ENCODE measurements at regions not wholly inside any gene's neighbourhood (a gene's known extent, or its start where the extent isn't known, plus 50 kb on each side); places are given as distances from the start of the nearest gene placed in this dataset.

DNA sequence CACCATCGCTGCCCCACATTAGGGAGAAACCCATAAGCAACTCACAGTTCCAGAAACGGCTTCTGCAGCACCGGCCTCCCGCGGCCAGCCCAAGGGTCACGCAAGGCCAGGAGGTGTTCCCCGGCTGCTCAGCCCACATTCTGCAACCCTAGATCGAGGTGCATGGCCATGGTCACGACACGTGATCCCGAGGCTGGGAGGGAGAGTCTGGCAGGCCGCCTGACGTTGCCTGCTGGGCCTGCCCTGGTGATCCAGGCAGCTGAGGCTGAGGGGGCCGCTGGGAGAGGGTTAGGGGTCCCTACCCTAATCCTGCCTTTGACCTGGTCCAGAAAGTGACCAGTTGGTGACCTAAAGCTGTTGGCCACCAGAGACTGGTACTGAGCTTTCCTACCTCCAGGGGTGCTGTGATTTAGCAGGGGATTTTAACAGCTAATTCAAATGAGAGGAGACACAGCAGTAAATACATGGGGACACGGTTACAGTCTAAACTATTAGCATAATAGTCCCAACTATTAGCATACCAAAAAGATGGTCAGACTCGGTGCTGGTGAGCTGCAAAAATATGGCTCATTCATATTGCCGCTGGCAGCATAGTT, 97.4 kb upstream of the CIBAR2 start (continued):
- TF ChIP-seq, protein P1, sequence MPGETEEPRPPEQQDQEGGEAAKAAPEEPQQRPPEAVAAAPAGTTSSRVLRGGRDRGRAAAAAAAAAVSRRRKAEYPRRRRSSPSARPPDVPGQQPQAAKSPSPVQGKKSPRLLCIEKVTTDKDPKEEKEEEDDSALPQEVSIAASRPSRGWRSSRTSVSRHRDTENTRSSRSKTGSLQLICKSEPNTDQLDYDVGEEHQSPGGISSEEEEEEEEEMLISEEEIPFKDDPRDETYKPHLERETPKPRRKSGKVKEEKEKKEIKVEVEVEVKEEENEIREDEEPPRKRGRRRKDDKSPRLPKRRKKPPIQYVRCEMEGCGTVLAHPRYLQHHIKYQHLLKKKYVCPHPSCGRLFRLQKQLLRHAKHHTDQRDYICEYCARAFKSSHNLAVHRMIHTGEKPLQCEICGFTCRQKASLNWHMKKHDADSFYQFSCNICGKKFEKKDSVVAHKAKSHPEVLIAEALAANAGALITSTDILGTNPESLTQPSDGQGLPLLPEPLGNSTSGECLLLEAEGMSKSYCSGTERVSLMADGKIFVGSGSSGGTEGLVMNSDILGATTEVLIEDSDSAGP (CRISPR knock-in tag; IDR thresholded peaks at IDR 0.05; ENCODE audit: borderline replicate concordance), result 0 out of 2 replicates have a peak, but pooled peaks have one; percentile 43
- no peak for TF ChIP-seq RFX5 (IDR thresholded peaks at IDR 0.05; ENCODE audit: low read depth, low read length)
- TF ChIP-seq ZNF317 (CRISPR knock-in tag; IDR thresholded peaks at IDR 0.05), result 0 out of 2 replicates have a peak, but pooled peaks have one; percentile 27
- TF ChIP-seq, protein P2, sequence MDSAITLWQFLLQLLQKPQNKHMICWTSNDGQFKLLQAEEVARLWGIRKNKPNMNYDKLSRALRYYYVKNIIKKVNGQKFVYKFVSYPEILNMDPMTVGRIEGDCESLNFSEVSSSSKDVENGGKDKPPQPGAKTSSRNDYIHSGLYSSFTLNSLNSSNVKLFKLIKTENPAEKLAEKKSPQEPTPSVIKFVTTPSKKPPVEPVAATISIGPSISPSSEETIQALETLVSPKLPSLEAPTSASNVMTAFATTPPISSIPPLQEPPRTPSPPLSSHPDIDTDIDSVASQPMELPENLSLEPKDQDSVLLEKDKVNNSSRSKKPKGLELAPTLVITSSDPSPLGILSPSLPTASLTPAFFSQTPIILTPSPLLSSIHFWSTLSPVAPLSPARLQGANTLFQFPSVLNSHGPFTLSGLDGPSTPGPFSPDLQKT (CRISPR knock-in tag; IDR thresholded peaks at IDR 0.05; ENCODE audit: borderline replicate concordance), result no peak
- no peak for TF ChIP-seq ZNF530 (CRISPR knock-in tag; IDR thresholded peaks at IDR 0.05; ENCODE audit: low read depth)
- TF ChIP-seq ZFP37 (CRISPR knock-in tag; IDR thresholded peaks at IDR 0.05; ENCODE audit: borderline replicate concordance), result no peak
- TF ChIP-seq ZNF570 (CRISPR knock-in tag; IDR thresholded peaks at IDR 0.05; ENCODE audit: borderline replicate concordance), result no peak
- no peak for TF ChIP-seq MAFK (conservative IDR thresholded peaks at IDR 0.05 in 1 of 2, IDR thresholded peaks at IDR 0.05 in 1 of 2; ENCODE audit: low read length in 2 of 2)
- no peak for TF ChIP-seq ZSCAN22 (CRISPR knock-in tag; IDR thresholded peaks at IDR 0.05)
- no peak for TF ChIP-seq ADNP (CRISPR knock-in tag; IDR thresholded peaks at IDR 0.05)
- no peak for TF ChIP-seq ONECUT2 (CRISPR knock-in tag; IDR thresholded peaks at IDR 0.05)
- no peak for TF ChIP-seq ZNF576 (CRISPR knock-in tag; IDR thresholded peaks at IDR 0.05)
- TF ChIP-seq, protein P3, sequence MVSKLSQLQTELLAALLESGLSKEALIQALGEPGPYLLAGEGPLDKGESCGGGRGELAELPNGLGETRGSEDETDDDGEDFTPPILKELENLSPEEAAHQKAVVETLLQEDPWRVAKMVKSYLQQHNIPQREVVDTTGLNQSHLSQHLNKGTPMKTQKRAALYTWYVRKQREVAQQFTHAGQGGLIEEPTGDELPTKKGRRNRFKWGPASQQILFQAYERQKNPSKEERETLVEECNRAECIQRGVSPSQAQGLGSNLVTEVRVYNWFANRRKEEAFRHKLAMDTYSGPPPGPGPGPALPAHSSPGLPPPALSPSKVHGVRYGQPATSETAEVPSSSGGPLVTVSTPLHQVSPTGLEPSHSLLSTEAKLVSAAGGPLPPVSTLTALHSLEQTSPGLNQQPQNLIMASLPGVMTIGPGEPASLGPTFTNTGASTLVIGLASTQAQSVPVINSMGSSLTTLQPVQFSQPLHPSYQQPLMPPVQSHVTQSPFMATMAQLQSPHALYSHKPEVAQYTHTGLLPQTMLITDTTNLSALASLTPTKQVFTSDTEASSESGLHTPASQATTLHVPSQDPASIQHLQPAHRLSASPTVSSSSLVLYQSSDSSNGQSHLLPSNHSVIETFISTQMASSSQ (IDR thresholded peaks at IDR 0.05; ENCODE audit: low read depth), result peak; percentile 17; the same call in 1 of the 2 replicates
- TF ChIP-seq, protein P3 (CRISPR knock-in tag; IDR thresholded peaks at IDR 0.05; ENCODE audit: borderline replicate concordance), result 0 out of 2 replicates have a peak, but pooled peaks have one; percentile 28
- TF ChIP-seq, protein P4, sequence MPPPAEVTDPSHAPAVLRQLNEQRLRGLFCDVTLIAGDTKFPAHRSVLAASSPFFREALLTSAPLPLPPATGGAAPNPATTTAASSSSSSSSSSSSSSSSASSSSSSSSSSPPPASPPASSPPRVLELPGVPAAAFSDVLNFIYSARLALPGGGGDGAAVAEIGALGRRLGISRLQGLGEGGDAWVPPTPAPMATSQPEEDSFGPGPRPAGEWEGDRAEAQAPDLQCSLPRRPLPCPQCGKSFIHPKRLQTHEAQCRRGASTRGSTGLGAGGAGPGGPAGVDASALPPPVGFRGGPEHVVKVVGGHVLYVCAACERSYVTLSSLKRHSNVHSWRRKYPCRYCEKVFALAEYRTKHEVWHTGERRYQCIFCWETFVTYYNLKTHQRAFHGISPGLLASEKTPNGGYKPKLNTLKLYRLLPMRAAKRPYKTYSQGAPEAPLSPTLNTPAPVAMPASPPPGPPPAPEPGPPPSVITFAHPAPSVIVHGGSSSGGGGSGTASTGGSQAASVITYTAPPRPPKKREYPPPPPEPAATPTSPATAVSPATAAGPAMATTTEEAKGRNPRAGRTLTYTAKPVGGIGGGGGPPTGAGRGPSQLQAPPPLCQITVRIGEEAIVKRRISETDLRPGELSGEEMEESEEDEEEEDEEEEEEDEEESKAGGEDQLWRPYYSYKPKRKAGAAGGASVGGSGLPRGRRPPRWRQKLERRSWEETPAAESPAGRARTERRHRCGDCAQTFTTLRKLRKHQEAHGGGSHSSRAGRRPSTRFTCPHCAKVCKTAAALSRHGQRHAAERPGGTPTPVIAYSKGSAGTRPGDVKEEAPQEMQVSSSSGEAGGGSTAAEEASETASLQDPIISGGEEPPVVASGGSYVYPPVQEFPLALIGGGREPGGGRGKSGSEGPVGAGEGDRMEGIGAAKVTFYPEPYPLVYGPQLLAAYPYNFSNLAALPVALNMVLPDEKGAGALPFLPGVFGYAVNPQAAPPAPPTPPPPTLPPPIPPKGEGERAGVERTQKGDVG (CRISPR knock-in tag; IDR thresholded peaks at IDR 0.05; ENCODE audit: borderline replicate concordance), result 0 out of 2 replicates have a peak, but pooled peaks have one; percentile 25
- no peak for TF ChIP-seq RNF219 (CRISPR knock-in tag; IDR thresholded peaks at IDR 0.05)
